AG04449 (cell line): ENCODE measurements at regions not wholly inside any gene's neighbourhood (a gene's known extent, or its start where the extent isn't known, plus 50 kb on each side); places are given as distances from the start of the nearest gene placed in this dataset.
A peak's percentile ranks its signal among the peaks of the same experiment; 100 is the strongest.
"Not testable (repeated sequence)": the region's sequence is repeated elsewhere in the genome, so short reads cannot be mapped to it uniquely, and the experiment has no call there.

Source experiments
- CTCF ChIA-PET: fragments of 350-600 bp; formaldehyde crosslinking; extraction: SDS; loops from one replicate; lab custom pipeline; 2021; ENCODE audit warnings: antibody characterized with exemption; lab: Yijun Ruan, JAX
- POLR2A ChIA-PET: fragments of 400-600, 350-600 bp; formaldehyde crosslinking; extraction: SDS; loops from one replicate; lab custom pipeline; 2020; ENCODE audit warnings: antibody characterized with exemption, inconsistent platforms; lab: Yijun Ruan, JAX
- DNase-seq: peaks from one replicate; pipeline ENCODE4 v3.0.0-alpha.2; 2010; ENCODE audit warnings: low read depth, low spot score
- H3K4me3 ChIP-seq: 2 replicates; pipeline ENCODE4 v1.5.1; 2011; ENCODE audit warnings: low read depth, mild to moderate bottlenecking, control low read depth, low read length
- CTCF ChIP-seq: IDR thresholded peaks from one replicate; pipeline ENCODE4 v1.5.1; 2011; ENCODE audit warnings: mild to moderate bottlenecking, moderate library complexity, low read length, control low read depth, inconsistent platforms; ENCODE audit not compliant: insufficient read depth; ENCODE audit errors: missing control alignments

- no peak for DNase-seq
- H3K4me3 ChIP-seq = no peak overlapping the region
- TF ChIP-seq CTCF = no peak
- ChIA-PET CTCF (interaction anchor here (1.0 kb wide), 1 partner anchor 16 kb away, joined by 3 read pairs; no protein-coding TSS in a partner anchor), POLR2A (no interaction called here)
These were observed 279.5 kb downstream of the RND3 start for GRCh38 chr2:150207979-150208378.

GRCh38 chr2:150204451-150204850 lies 283.0 kb downstream of the RND3 start:
- no peak for TF ChIP-seq CTCF
- no peak overlapping the region for H3K4me3 ChIP-seq
- DNase-seq = peak; percentile 84
- POLR2A ChIA-PET = interaction anchor here (0.5 kb wide), 1 partner anchor 52 kb away, joined by 4 read pairs; no protein-coding TSS in a partner anchor
- CTCF ChIA-PET = no interaction called here

GRCh38 chr2:150194816-150195215 lies 292.7 kb downstream of the RND3 start:
- POLR2A ChIA-PET, CTCF ChIA-PET, H3K4me3 ChIP-seq, DNase-seq: not testable (repeated sequence)

- ChIA-PET CTCF (interaction anchor here (1.0 kb wide), 1 partner anchor 59 kb away, joined by 3 read pairs; no protein-coding TSS in a partner anchor), POLR2A (no interaction called here)
- TF ChIP-seq CTCF = no peak
- no peak for DNase-seq
- H3K4me3 ChIP-seq = no peak overlapping the region
These were observed 294.8 kb downstream of the RND3 start for GRCh38 chr2:150192701-150193100.

GRCh38 chr2:150191349-150191748 lies 296.1 kb downstream of the RND3 start:
- DNase-seq = no peak
- H3K4me3 ChIP-seq = no peak overlapping the region
- no peak for TF ChIP-seq CTCF
- POLR2A ChIA-PET = no interaction called here
- CTCF ChIA-PET = interaction anchor here (0.7 kb wide), 1 partner anchor 115 kb away, joined by 3 read pairs; no protein-coding TSS in a partner anchor

- POLR2A ChIA-PET = no interaction called here
- no peak overlapping the region for H3K4me3 ChIP-seq
- CTCF ChIA-PET = no interaction called here
- no peak for TF ChIP-seq CTCF
- DNase-seq = no peak
These were observed 296.9 kb downstream of the RND3 start for GRCh38 chr2:150190546-150190945.

- no peak for TF ChIP-seq CTCF
- DNase-seq = no peak
- ChIA-PET CTCF (interaction anchor here (0.8 kb wide), 1 partner anchor 276 kb away, joined by 3 read pairs; no protein-coding TSS in a partner anchor), POLR2A (no interaction called here)
- H3K4me3 ChIP-seq = no peak overlapping the region
These were observed 298.7 kb downstream of the RND3 start for GRCh38 chr2:150188800-150189199.
